A204.1 (cell line): ENCODE measurements at regions not wholly inside any gene's neighbourhood (a gene's known extent, or its start where the extent isn't known, plus 50 kb on each side); places are given as distances from the start of the nearest gene placed in this dataset.
"Not testable (repeated sequence)": the region's sequence is repeated elsewhere in the genome, so short reads cannot be mapped to it uniquely, and the experiment has no call there.

ENCODE experiments used
- FAIRE-seq: peaks from 2 replicates; lab custom pipeline; 2012; peaks lifted over from hg19 to GRCh38; lab: Jason Lieb, UNC

DNA sequence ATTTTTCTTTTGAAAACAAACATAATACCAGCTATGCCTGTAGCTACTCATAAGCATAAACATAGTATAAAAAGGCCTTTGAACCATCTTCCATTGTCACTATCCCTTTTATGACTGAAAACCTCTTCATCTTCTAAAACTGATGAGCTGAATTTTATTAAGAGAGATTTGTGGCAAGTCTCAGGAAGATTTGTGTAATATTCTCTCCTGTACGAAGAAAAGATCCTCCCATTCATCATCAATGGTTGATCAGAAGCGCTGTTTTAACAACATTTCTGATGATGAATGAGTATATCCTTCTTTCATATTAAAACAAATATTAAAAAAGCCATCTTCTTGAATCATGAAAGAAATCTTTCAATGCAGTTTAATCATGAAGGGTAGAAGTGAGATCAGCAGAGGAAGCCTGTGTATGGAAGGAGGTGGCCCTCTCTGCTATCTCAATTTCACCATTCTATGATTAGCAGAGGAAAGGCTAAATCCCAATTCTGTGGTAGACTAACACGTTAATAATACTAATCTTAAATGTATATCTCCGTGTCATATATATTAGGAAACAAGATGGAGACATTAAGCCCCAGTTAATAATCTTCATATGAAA lies 430.2 kb downstream of the FRK start:
- FAIRE-seq, result no peak

DNA sequence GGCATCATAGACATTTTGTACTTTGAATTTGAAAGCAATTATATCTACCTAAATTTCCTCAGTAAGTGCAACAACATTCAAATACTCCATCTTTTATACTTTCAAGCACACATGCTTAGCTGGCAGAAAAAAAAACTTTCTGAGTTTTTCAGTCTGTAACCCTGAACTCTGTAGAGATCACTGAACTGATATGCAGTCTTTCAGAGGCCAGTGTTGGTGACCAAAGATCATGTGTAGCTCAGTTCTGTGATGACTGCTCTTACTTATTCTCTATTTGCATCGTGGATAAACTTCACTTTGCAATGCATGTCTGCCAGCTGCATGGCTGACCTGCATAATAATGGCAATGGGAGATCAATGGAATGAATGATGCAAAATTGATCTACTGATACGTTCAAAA lies 431.3 kb downstream of the FRK start:
- no peak for FAIRE-seq

DNA sequence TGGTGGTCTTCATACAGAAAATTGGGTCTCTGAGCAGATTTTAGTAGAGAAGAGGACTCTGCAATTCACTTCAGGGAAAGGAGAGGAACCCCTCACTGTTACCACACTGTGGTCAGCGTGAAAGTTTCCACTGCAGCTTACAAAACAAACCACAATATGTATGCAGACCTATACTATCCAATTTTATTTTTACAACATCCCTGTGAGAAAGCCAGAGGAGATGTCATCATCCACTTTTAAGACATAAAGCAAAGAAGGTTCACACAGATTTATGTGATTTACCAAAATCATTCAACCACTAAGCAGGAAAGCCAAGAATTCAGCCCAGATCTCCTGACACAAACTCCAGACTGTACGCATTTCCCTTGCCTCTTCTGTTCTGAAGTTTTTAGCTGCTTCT lies 442.4 kb downstream of the FRK start:
- no peak for FAIRE-seq

DNA sequence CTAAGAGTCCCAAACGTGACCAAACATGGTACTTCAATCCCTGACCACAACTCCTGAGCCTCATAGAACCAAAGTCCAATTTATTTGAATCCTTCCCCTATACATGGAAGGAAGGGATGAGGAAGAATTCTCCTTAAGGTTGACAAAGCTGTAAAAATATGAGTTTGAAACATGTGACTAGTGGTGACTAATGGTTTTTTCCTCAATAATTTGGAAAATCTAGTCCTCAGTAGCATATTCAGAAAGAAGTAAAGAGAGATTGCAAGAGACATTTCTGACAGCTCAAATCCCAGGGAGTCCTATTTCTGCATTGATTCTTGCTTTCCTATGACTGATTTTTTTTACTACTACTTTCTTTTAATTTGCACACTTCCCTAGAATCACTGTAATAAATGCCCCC lies 443.7 kb downstream of the FRK start:
- no peak for FAIRE-seq

DNA sequence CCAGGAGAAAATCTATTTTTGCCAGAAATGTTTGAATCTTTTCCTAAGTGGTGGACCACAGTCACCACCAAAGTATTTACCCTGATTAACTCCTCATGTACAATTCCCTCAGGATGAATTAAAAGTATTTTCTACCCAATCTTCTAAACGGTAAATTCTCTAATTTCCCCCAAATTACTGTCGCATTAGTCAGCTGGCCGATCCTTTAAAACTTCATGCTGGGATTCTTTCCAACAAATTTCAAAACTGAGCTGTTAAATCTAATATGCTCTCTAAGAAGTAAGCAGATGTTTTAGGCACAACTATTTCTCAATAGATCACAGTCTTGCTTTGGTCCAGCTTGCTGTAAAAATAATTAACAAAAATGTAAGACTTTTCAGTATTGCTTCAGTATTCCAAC lies 447.2 kb downstream of the FRK start:
- FAIRE-seq, result no peak

DNA sequence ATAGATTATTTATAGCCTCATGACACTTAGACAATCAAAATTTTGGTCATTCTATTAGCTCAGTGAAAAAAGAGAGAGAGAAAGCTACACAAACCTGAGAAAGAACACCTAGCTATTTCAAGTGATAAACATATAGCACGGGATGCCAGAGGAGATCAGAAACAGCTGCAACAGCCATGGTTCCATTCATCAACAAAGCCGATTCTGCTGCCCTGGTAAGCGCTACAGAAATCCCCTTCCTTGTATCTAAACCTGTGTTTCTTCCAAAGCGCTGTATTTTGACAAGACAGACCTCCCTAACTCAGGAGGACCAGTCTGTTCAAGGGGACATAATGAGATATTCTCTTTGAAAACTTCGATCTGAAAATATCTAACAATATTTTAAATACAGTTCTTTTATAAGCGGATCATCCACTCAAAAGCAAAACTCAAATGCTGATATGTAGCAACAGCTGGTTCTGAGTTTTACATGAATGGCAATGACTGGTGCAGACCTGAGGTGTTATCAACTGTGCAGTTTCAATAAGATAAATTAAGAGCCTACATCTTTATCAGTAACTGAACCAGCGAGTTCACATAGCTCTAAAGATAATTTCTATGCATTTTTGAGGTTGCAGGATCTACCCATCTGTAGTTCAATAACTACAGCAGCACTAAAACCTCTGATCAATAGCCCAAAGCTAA lies 447.8 kb downstream of the FRK start:
- FAIRE-seq, result no peak

DNA sequence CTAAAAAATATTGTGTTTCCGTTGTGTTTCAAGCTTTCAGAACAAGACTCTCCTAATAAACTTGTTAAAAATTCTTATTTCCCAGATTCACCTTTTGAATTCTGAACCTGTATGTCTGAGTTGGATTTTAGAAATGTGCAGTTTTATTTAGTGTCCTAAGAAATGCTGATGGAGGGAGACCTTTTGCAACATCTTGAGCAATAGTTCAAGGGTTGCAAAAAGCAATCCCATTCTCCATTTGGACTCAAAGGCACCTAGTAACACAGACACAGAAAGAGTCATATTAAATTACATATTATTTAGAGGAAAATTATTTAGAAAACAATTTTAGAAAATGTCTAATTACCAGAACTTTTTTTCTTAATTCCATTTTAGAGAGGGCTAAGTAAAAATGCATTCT lies 448.5 kb downstream of the FRK start:
- no peak for FAIRE-seq

DNA sequence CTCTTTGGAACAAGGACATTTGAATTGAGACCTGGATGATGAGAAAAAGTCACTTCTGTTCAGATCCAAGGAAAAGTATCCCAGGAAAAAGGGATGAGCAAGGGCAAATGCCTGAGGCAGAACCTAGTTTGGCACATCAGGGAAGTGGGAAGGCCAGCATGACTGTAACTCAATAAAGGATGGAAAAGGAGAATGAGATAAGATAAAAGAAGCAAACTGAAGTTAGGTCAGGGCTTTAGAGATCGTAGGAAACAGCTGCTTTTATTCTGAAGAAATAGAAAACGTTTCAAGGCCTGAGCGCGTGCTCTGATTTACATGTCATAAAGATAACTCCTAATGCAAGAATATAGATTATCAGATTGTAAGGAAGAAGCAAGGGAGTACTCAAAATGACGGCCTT lies 450.0 kb downstream of the FRK start:
- no peak for FAIRE-seq

DNA sequence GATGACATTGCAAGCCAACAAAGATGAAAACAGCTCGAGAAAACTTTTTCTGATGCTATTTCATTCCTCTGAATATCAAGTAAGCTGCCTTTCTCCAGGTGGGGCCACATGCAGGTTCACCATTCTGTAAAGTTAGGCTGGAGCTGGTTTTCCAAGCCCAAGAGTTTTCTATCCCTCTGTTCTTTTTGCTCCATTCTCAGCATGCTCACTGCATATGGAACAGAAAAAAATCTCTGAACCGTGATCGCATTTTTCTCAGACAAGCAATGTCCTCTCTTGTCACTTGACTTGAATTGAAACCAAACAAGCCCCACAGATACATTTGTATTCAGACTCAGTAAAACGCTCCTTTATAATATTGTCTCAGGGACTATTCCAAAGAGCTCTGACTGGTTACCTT lies 451.6 kb downstream of the FRK start:
- FAIRE-seq, result no peak

DNA sequence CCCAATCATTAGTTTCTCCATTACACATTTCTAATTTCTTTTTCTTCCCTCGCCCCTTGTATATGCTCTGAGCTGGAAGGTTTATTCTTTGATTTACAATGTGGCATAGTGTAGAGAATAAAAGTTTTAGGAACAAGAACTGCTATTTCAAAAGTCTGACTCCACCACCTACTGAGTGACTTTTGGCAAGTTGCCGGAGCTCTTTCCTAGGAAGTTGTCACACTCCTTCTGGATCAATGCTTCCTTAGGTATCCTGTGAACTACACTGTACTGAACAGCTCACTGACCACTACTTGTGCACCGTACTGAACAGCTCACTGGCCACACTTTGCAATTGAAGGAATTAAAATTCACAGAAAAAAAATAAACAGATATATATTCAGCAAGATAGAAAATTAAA lies 458.2 kb downstream of the FRK start:
- FAIRE-seq, result no peak

DNA sequence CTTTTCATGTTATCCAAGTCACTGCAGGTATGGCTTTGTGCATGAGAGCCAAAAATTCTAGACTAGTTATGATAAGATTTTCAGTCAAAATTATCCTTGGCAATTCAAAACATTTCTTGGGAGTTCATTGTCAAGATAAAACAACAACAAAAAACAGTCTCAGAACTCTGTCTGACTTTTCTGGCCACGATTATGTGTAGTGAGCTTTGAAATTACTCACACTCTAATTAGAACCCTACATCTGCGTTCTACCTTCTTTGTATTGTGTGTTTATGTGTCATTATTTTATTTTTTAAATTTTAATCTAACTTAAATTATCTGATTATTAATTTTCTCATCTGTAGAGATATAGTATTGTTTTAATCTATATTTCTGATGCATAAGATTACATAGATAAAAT lies 459.2 kb downstream of the FRK start:
- no peak for FAIRE-seq

DNA sequence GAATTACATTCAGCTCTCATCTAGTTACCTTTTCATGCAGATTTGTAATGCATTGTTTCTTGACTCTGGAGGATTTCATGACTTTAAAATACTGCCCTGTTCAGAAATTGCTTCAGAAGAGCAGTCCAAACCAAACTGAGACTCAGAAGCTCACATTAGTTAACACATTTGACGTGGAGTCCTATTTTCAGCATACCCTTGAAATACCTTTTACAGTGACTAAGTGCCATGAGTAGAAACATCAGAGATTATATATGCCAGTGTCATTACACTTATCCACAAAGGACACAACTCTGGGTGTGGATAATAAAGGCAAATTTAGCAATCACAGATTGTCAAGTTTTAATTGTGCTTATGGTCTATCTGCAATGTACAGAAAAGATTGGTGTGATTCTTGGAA lies 459.6 kb downstream of the FRK start:
- FAIRE-seq, result no peak

DNA sequence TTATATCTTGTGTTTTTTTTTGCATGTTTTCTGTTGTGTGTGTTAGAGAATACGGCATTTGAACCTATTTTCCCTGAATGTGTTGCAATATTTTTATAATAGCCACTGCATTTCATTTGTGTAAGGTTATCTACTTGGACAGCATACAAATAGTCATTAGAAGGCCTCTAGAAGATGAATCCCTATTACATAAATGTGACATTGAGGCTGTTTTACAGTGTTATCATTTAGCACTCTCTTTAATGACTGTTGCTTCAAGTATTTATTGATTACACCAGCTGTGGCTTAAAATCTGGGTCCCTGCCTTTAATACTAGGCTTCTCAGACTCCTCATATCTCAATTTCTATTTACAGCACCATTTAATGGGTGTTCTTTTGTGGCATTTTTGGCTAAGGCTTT lies 465.8 kb downstream of the FRK start:
- no peak for FAIRE-seq

DNA sequence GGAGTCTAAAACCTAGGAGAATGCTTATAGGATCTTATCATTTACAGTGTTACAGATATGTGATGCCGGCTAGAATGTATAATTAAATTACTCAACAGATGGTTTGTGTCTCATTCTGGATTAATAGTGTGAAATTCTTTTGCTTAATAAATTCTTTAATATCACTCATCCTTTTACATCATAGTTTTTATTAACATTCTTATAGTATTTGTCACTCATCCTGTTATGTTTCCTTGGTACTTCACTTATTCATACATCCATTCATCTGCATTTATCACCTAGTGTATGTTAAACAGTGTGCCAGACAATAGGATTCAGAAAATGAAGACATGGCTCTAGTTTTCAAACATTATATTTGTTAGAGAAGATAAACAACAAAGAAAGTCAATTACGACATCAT lies 468.7 kb downstream of the FRK start:
- FAIRE-seq, result no peak

DNA sequence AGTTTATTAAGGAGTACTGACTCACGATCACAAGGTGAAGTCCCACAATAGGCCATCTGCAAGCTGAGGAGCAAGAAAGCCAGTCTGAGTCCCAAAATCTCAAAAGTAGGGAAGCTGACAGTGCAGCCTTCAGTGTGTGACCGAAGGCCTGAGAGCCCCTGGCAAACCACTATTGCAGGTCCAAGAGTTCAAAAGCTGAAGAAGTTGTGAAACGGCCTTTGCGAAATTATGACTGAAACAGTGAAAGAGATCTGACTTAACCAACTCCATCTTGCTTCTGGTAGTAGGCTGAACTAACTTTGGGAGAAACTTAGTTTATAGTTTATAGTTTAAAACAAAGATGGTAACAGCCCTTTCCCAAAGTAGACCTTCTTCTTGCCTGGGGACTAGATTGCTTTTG lies 471.6 kb downstream of the FRK start:
- not testable (repeated sequence) for FAIRE-seq

DNA sequence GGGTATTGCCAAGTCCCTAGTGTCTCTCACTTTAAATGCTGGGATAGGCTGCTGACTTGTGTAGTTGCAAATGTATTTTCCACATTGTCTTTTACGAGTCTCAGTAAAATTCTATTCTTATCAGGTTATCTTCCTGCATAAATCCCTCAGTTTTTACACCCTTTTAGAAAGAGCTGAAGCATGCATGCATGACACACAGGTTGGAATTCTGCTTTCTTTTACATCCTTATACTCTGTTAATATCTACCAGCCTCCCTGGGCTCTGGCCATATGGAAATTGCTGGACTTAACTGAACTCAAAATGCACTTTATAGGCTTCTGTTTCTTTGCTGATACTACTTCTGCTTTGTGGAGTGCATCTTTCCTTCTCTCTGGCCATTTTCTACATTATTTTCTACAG lies 477.4 kb downstream of the FRK start:
- no peak for FAIRE-seq

DNA sequence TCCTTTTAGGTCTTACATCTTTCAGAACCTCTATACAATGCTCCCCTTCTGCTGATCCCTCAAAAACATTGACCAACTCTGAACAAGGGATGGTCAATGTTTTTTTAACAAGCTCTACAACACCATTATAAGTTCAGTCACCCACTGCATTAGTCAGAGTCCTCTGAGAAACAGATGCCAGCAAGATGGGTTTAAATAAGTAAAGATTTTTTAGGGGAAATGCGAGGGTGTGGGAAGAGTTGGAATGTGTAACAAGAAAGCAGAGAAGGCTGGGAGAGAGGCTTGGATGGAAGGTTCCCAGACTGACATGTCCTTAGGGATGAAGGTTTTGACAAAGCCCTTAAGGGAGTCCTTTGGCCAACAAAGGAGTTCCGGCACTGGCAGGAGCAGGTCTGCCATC lies 478.3 kb downstream of the FRK start:
- no peak for FAIRE-seq

DNA sequence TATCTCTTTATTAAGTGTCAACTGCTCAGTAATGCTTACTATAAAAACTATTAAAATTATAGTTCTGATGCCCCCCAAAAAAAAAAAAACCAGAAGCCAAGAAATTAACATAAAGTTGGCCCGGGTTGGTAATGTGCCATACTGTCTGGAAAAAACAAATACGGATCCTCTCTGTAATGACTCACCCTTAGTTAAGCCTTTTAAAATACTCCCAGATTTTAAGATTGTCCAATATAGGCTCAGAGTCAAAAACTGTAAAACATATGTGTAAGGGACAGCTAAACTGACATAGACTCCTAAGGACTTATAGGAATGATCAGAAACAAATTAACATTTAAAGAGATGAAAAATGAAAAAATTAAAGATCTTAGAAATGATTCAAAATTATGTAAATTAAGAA lies 481.1 kb downstream of the FRK start:
- FAIRE-seq, result peak; percentile 91

DNA sequence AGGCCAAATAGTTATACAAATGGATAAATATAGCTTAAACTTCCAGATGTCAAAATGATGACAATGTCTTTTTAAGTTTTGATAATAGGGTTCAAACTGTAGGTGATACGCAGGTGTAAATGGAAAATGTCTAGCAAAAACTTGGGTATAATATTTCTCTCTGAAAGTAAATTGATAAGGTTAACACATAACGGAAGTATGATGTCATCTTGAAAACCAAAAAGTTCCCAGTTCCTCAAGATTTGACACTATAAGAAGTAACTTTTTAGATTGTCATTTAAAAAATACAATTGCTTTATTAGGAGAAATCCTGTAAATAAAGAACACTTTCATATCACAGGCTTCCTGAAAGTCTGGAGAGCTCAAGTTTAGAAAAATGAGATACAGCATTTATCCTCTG lies 483.4 kb downstream of the FRK start:
- FAIRE-seq, result no peak

DNA sequence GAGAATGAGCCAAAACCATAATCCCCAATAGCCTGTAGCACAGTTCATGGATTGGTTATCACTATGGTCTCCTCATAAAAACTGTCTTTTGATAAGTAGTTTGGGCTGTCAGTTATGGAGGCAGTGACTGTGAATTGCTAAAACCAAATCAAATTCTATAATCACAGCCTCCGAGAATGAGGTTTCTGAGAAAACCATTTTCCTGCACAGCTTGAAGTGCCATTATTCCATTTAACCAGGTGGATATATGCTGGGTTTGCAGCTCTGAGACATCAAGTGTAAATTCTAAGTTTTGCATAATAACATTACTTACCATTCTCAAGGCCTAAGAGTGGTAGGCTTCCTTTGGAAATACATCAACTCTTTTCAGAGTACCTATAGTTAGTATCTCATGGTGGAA lies 485.4 kb downstream of the FRK start:
- FAIRE-seq, result no peak

DNA sequence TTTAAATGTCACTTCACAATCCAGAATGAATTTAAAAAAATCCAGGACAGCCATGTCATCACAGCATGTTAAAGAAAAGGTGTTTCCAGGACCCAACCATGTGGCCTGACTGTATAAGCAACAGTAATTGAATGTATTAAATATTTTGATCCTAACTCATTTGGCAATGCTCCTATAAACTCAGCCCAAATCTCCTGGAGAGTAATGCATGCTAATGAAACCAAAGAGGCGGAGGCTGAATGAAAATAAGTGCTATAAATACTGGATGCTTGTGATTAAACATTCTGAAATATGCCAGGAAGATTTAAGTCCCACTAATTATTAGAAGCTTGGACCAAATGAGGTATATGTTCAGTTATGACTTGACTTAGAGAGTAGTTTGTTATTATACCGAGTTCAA lies 486.8 kb downstream of the FRK start:
- FAIRE-seq, result no peak

DNA sequence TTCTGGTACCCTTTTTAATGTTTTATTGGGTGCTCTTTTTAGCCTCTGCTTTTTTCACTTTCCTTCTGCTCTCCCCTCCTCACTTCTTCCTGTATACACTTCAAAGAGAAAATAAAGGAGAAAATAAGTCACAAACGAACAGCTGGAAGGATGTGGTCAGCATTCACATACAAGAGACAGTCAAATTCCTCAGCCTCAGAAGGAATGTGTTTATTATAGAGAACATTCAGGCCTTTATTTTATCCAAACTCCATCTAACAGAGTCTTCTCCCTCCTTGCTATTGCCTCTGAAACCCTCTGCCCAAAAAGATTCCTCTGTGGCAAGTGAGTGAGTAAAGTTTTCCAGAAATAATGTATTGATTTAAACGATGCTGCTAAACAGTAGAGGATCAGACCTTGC lies 490.4 kb downstream of the FRK start:
- FAIRE-seq, result no peak

DNA sequence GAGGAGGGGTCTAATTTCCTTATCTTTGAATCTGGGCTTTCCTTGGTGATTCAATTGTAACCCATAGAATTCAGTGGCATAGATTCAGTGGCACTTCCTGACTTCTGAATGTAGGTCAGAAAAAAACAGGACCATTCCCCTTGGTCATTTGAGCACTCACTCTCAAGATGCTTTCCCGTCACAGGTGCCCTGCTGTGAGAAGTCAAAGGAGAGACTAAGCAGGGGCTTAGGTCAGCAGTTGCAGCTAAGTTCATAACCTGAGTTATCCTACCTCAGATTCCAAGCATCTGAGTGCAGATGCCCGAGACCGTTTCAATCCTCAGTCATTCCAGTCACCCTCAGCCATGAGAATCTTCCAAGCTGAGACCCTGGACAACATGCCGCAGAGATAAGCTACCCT lies 506.6 kb downstream of the FRK start:
- no peak for FAIRE-seq

DNA sequence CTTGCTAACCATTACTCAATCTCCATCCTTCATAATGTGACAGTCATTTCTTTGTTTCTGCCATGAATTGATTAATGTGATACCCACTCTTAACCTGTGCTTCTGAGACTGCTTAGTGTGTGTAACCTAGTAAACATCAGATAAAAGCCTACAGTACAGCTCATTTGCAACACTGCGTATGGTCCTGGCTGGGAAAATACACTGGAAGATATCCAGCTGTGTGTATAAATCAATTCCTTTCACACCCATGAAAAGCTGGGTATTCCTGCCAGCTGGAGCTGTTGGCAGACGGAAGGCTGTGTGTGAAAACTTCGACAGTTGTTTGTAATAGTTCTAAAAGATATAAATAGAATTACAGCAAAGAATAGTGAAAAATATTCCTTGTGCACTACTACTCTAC lies 509.2 kb downstream of the FRK start:
- FAIRE-seq, result no peak

DNA sequence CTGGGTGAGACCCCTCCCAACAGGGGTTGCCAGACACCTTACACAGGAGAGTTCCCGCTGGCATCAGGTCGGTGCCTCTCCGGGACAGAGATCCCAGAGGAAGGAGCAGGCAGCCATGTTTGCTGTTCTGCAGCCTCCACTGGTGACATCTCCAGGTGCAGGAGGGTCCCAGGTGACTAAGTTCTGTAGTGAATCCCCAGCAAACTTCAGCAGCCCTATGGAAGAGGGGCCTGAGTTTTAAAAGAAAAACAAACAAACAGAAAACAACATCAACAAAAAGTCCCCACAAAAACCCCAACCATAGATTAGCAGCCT lies 515.1 kb downstream of the FRK start:
- FAIRE-seq, result no peak
